KOPT-K1 (cell line): ENCODE measurements at regions not wholly inside any gene's neighbourhood (a gene's known extent, or its start where the extent isn't known, plus 50 kb on each side); places are given as distances from the start of the nearest gene placed in this dataset.

Experiments
- H3K27ac ChIP-seq: fragments of 200-600 bp; sonication (generic); 2 replicates; pipeline ENCODE4 v1.5.1; 2016; ENCODE audit warnings: antibody characterized with exemption, mild to moderate bottlenecking, low read depth, low read length; ENCODE audit not compliant: poor library complexity, severe bottlenecking
- H3K36me3 ChIP-seq: fragments of 200-600 bp; sonication (generic); 2 replicates; pipeline ENCODE4 v1.5.1; 2017; ENCODE audit warnings: antibody characterized with exemption, mild to moderate bottlenecking, low read length, moderate library complexity; ENCODE audit not compliant: insufficient read depth
- H3K9me3 ChIP-seq: fragments of 200-600 bp; sonication (generic); 2 replicates; pipeline ENCODE4 v1.5.1; 2017; ENCODE audit warnings: antibody characterized with exemption, low read length, mild to moderate bottlenecking; ENCODE audit not compliant: insufficient read depth, poor library complexity, severe bottlenecking

DNA sequence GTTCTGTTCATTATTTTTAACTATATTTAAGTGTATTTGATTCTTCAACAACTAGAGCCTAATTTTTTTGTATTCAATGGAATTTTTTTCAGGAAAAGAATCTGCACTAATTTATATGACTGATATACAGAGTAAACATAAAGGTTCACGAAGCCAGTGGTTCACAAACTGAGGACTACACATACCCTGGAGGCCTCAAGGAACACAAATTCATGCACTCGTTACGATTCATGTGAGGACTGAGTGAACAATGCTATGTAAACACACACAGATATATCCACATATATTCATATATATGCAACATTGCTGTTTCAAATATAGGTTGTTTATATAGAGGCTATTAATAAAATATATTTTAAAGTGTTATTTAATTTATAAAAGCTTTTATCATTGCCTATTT, 137.8 kb downstream of the PHLDA1 start:
- H3K36me3 ChIP-seq: no peaks in the 10 kb centered on the region
- no peak overlapping the region for H3K27ac ChIP-seq
- H3K9me3 ChIP-seq: no peaks in the 10 kb centered on the region

DNA sequence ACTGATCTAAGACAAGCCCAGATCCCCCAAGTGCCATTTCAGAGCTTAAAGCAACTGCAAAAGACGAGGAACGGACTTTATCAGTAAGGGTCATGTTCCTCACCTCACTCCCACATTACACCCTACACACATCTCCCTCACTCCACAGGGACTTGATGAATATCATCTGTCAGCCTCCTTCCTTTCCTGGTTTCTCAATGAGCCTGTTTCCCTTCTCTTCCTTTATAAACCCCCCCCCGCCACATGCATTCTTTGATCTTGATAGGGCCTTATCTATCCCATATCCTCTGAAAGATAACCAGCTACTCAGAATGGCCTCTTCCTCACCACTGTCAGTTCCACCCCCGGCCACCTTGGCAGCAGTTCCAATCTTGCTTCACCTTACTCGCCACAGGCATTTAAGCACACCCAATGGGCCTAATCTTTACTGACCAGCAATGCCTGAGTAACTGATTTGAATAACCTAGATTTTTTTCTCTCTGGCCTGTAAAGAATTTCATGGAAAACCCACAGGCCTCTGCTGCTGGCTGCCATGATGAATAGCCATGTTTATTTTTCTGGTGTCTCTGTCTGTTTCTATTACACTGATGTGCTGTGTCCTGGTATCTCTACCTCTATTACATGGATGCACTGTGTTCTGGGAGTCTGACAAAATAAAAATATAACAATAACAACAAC, 138.7 kb downstream of the PHLDA1 start:
- H3K36me3 ChIP-seq: no peaks in the 10 kb centered on the region
- no peaks in the 10 kb centered on the region for H3K9me3 ChIP-seq
- no peak overlapping the region for H3K27ac ChIP-seq

DNA sequence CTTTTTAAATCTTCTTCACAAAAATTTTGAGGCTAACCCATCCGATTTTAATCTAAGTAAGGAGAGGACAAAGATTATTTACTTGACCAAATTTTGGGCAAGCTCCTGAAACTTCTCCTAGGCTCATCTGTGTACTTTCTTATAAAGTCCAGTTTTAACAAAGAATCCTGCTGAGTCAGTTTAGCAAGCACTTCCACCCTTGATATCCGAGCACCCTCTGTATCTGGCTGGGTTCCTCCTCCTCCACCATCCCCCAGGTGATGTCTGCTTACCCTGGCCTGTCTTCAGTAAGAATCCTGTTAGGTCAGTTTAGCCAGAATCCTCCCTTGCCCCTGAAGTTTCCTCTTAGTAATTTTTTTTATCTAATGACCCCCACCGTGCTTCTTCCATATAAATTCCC, 140.5 kb downstream of the PHLDA1 start:
- Histone ChIP-seq H3K27ac (no peak overlapping the region), H3K9me3 (no peaks in the 10 kb centered on the region), H3K36me3 (no peaks in the 10 kb centered on the region)

DNA sequence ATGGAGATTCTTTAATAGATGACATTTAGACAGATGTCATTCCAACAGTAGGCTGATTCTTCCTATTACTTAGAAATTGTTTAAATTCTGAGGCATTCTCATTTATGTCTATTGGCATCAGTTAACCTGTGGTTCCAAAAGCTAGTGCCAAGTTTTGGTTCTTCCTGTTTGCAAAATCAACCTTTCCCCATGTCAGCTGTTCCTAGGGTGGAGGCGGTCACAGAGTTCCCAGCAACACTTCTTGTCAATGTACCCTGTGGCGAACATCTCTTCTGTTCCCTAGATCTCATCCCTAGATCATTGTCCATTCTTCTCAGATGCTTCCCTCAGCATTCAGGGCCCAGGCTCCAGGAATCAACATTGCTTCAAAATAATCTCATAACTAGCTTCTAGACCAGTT, 140.9 kb downstream of the PHLDA1 start:
- H3K27ac ChIP-seq: no peak overlapping the region
- H3K36me3 ChIP-seq: no peaks in the 10 kb centered on the region
- no peaks in the 10 kb centered on the region for H3K9me3 ChIP-seq

DNA sequence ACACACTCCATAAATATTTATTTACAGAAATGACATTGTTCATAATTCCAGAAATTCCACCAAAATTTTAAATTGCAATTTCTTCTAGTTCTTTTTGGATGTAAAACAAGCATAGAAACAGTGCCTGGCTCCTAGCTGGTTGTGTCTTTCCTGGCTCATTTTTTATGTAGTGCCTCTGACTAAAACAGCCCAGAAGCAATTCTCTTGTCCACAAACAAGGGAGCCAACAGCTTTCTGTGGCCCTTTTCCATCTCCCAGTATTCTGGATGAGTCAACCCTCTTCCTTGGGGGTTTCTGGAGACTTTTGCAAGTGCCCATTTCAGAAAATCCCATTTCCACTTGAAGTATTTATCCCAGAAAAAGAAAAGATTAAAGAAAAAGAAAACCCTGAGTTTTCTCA, 141.4 kb downstream of the PHLDA1 start:
- Histone ChIP-seq H3K27ac (no peak overlapping the region), H3K36me3 (no peaks in the 10 kb centered on the region), H3K9me3 (no peaks in the 10 kb centered on the region)

GRCh38 chr12:75888874-75889613, 142.5 kb downstream of the PHLDA1 start:
- Histone ChIP-seq H3K9me3 (no peaks in the 10 kb centered on the region), H3K27ac (no peak overlapping the region)

DNA sequence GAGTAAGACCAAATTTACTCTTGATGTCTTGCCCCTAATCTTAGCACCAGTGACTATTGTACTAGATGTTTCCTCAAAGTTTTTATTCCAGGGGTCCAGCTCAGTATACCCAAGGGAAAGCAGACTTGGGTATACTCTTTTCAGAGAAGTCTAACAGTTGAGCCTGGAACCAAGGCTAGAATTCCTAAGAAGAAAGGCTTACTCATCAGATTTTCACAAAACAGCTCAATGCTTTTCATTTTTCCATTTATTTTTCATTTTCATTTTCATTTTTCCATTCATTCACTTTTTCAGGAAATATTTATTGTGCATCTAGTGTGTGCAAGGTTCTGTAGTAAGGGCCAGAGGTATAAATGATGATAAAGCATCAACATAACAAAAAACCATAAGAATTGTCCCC, 143.2 kb downstream of the PHLDA1 start:
- Histone ChIP-seq H3K27ac (no peak overlapping the region), H3K36me3 (no peaks in the 10 kb centered on the region), H3K9me3 (no peaks in the 10 kb centered on the region)

More at GRCh38 chr12:75888874-75889613, 142.5 kb downstream of the PHLDA1 start:
- no peaks in the 10 kb centered on the region for H3K36me3 ChIP-seq

- no peaks in the 10 kb centered on the region for H3K9me3 ChIP-seq
- H3K27ac ChIP-seq: no peak overlapping the region
- no peaks in the 10 kb centered on the region for H3K36me3 ChIP-seq
Observed at GRCh38 chr12:75887979-75888378, 143.6 kb downstream of the PHLDA1 start.

- H3K27ac ChIP-seq: no peak overlapping the region
- H3K36me3 ChIP-seq: no peaks in the 10 kb centered on the region
- H3K9me3 ChIP-seq: no peaks in the 10 kb centered on the region
Observed at GRCh38 chr12:75884465-75884985, 147.1 kb downstream of the PHLDA1 start.

DNA sequence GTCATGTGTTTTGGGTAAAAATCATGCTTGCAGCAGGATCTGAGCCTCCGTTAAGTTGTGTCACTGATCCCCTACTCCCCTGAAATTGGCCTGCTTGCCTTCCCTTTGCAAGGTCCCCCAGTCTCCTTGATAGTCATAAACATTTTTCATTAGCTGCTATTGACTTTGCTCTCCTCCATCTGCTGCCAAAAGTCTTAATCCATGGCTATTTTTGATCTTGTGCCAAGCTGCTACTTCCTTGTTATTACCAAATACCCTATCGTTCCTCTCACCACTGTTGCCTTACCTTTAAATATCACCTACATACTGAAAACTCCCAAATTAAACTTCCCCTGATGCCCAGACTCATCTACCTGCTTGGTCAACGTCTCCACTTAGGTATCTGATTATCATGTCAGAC, 148.3 kb downstream of the PHLDA1 start:
- Histone ChIP-seq H3K9me3 (no peaks in the 10 kb centered on the region), H3K36me3 (no peaks in the 10 kb centered on the region), H3K27ac (no peak overlapping the region)

DNA sequence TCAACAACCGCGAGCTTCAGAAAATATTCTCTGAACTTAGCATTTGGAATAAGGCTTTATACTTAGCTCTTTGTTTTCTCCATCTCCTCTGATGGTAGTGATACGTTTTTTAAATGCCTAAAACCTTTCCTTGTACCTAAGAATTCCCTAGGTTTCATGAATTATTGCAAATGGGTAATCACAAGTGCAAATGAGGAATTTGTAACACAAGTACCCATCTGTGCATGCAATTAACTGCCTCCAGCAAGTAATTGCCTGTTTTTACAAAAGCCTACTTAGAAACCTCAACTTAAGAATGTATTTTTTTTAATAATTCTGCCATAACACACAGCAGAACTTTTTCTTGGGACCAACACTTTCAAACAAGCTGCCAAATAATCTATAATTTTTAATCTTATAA, 149.2 kb downstream of the PHLDA1 start:
- Histone ChIP-seq H3K36me3 (no peaks in the 10 kb centered on the region), H3K27ac (no peak overlapping the region)

GRCh38 chr12:75881920-75882319, 149.7 kb downstream of the PHLDA1 start:
- H3K9me3 ChIP-seq: no peaks in the 10 kb centered on the region
- H3K36me3 ChIP-seq: no peaks in the 10 kb centered on the region
- H3K27ac ChIP-seq: no peak overlapping the region

More for the DNA sequence above, 149.2 kb downstream of the PHLDA1 start:
- H3K9me3 ChIP-seq: no peaks in the 10 kb centered on the region

GRCh38 chr12:75877763-75878621, 153.6 kb downstream of the PHLDA1 start:
- Histone ChIP-seq H3K36me3 (no peaks in the 10 kb centered on the region), H3K27ac (no peak overlapping the region)

DNA sequence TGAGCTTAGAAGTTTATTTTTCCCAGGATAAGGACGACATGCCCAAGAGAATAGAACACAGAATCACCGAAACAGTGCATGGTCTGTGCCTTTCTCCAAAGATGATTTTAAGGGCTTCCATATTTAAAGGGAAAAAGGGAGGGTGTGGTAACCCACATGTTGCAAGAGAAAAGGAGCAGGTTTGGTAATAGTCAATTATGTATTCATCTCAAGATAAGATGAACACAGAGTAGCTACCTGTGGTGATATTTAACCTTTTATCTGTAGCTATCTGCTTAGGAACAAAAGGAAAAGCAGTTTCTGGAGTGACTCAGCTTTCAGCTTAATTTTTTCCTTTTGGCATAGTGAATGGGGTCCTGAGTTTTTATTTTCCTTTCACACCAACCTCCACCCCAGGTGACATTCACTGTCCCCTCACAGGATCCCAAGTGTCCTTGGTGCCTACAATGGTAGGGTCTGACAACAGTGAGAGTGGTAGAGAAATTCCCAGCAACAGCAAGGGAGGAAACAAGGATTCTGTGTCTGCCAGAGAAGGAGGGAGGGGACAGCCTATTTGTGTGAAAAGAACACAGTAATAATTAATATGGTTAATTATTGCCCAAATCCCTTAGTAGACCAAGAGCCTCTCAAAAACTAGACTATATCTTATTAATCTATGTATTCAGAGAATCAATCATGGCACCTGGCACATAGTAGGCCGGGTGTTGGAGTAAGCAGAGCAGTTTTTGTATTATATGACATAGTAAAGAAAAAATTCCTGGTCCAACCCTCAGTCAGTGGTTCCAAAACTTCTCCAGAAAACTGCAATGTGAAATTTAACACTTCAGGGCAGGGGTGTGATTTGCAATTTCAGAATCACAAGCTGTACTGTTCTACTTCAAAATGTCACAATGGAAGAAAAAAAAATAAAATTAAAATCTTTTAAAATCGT, 154.5 kb downstream of the PHLDA1 start:
- H3K9me3 ChIP-seq: peaks cover 3% of the 10 kb centered on the region
- no peaks in the 10 kb centered on the region for H3K36me3 ChIP-seq
- H3K27ac ChIP-seq: no peak overlapping the region

More at GRCh38 chr12:75877763-75878621, 153.6 kb downstream of the PHLDA1 start:
- H3K9me3 ChIP-seq: peaks cover 3% of the 10 kb centered on the region
